ENCODE measurements at regions not wholly inside any gene's neighbourhood (a gene's known extent, or its start where the extent isn't known, plus 50 kb on each side); places are given as distances from the start of the nearest gene placed in this dataset.
"Not testable (repeated sequence)": the region's sequence is repeated elsewhere in the genome, so short reads cannot be mapped to it uniquely, and the experiment has no call there.

DNA sequence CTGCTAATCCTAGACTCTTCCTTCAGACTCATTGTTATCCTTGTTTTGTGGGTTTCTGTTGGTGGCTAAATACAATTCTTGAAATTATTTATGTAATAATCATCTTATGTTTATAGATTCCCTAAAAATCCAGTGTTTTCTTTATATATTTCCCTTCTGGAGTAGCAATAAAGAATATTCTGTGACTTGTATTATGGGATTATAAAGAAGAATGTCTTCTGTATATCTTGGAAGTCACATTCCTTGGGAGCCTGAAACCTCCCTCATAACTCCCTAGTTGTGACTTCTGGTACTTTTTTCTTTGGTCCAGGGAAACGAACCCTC, 356.1 kb downstream of the TMEM167A start:
- Histone ChIP-seq H3K4me3 (ENCODE audit: severe bottlenecking) (no peak overlapping the region), H3K36me3 (ENCODE audit: low read depth) (no peaks in the 10 kb centered on the region), H3K27ac (ENCODE audit: poor library complexity, severe bottlenecking) (no peak overlapping the region), H3K4me1 (ENCODE audit: insufficient read depth, poor library complexity, severe bottlenecking) (no peaks in the 10 kb centered on the region), H3K9me3 (ENCODE audit: severe bottlenecking) (no peaks in the 10 kb centered on the region), H3K27me3 (ENCODE audit: insufficient read depth, poor library complexity, severe bottlenecking) (no peaks in the 10 kb centered on the region)
- TF ChIP-seq, protein P1, sequence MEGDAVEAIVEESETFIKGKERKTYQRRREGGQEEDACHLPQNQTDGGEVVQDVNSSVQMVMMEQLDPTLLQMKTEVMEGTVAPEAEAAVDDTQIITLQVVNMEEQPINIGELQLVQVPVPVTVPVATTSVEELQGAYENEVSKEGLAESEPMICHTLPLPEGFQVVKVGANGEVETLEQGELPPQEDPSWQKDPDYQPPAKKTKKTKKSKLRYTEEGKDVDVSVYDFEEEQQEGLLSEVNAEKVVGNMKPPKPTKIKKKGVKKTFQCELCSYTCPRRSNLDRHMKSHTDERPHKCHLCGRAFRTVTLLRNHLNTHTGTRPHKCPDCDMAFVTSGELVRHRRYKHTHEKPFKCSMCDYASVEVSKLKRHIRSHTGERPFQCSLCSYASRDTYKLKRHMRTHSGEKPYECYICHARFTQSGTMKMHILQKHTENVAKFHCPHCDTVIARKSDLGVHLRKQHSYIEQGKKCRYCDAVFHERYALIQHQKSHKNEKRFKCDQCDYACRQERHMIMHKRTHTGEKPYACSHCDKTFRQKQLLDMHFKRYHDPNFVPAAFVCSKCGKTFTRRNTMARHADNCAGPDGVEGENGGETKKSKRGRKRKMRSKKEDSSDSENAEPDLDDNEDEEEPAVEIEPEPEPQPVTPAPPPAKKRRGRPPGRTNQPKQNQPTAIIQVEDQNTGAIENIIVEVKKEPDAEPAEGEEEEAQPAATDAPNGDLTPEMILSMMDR (IDR thresholded peaks at IDR 0.05; ENCODE audit: poor library complexity, severe bottlenecking), result no peak
- DNase-seq (ENCODE audit: low spot score) (no peak), ATAC-seq (ENCODE audit: low read depth) (no peak)

DNA sequence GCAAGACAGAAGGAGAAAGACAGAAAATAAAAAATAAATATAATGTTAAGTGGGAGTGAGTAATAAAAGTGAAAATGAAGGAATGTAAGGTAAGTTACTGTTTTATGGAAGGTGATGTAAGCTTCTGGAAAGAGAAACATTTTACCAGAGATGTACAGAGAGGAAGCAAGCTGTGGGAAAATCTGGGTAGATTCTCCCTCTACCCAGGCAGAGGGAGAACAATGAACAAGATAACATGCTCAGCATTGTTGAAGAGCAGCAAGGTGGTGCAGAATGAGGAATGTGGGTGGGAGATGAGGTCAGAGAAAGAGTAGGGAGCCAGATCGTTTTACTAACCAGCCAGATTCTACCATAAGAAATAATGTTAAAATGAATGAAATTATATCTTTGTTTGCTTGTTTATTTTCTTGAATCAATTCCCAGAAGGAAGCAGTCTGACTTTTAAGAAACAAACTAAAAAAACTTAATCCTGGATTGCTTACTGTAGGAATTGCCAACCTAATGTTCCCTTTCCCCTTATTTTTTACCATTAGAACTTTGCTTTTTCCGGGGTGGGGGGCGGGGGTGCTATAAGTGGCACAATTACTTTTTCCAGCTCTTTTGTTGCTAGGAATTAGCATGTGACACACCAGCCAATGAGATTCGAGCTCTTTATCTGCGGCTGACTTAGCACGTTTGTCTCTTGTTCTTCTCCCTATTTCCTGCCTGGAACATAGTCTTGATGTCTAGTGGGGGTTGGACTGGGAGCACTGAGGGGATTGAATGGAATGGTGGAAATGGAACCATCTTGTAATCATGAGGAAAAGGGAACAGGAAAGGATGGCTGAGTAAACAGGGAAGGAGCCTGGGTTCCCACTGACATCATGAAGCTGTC, 356.7 kb downstream of the TMEM167A start:
- ATAC-seq (ENCODE audit: low read depth), result no peak

DNA sequence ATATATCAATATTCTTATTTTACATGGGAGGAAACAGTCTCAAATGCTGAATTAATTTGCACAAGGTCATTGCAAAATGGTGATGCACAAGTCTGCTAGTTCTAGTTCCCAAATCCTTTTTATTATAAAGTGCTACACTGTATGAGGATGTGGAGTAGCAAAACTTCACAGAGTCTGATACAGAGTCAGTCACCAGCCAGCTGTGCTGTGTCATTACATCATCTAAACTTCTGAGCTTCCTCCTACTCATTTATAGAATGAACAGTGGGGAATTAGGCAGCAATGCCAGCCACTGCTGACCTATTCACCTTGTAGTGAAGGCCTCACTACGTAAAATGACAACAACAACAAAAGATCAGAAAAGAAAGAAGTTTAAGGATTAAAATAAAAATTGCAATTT, 357.8 kb downstream of the TMEM167A start:
- Histone ChIP-seq H3K4me3 (ENCODE audit: severe bottlenecking) (no peak overlapping the region), H3K36me3 (ENCODE audit: low read depth) (no peaks in the 10 kb centered on the region), H3K9me3 (ENCODE audit: severe bottlenecking) (no peaks in the 10 kb centered on the region), H3K27ac (ENCODE audit: poor library complexity, severe bottlenecking) (no peak overlapping the region), H3K27me3 (ENCODE audit: insufficient read depth, poor library complexity, severe bottlenecking) (no peaks in the 10 kb centered on the region), H3K4me1 (ENCODE audit: insufficient read depth, poor library complexity, severe bottlenecking) (no peaks in the 10 kb centered on the region)
- ATAC-seq (ENCODE audit: low read depth), result no peak
- TF ChIP-seq, protein P1 (IDR thresholded peaks at IDR 0.05; ENCODE audit: poor library complexity, severe bottlenecking), result no peak
- DNase-seq (ENCODE audit: low spot score), result no peak

More for the DNA sequence above, 356.7 kb downstream of the TMEM167A start:
- Histone ChIP-seq H3K27ac (ENCODE audit: poor library complexity, severe bottlenecking) (no peak overlapping the region), H3K4me3 (ENCODE audit: severe bottlenecking) (no peak overlapping the region), H3K4me1 (ENCODE audit: insufficient read depth, poor library complexity, severe bottlenecking) (no peaks in the 10 kb centered on the region), H3K27me3 (ENCODE audit: insufficient read depth, poor library complexity, severe bottlenecking) (no peaks in the 10 kb centered on the region), H3K36me3 (ENCODE audit: low read depth) (no peaks in the 10 kb centered on the region), H3K9me3 (ENCODE audit: severe bottlenecking) (no peaks in the 10 kb centered on the region)
- DNase-seq (ENCODE audit: low spot score), result no peak
- TF ChIP-seq, protein P1 (IDR thresholded peaks at IDR 0.05; ENCODE audit: poor library complexity, severe bottlenecking), result no peak

DNA sequence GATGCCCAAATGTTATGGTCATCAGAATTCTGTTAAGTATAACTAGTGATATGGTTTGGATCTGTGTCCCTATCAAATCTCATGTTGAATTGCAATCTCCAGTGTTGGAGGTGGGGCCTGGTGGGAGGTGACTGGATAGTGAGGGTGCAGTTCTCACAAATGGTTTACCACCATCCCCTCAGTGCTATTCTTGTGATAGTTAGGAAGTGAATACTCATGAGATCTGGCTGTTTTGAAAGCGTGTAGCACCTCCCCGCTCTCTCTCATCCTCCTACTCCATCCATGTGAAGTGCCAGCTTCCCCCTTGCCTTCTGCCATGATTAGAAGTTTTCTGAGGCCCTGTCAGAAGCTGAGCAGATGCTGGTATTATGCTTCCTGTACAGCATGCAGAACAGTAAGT, 359.5 kb downstream of the TMEM167A start:
- Histone ChIP-seq H3K36me3 (ENCODE audit: low read depth) (no peaks in the 10 kb centered on the region), H3K9me3 (ENCODE audit: severe bottlenecking) (no peaks in the 10 kb centered on the region), H3K27ac (ENCODE audit: poor library complexity, severe bottlenecking) (no peak overlapping the region), H3K4me3 (ENCODE audit: severe bottlenecking) (no peak overlapping the region), H3K27me3 (ENCODE audit: insufficient read depth, poor library complexity, severe bottlenecking) (no peaks in the 10 kb centered on the region), H3K4me1 (ENCODE audit: insufficient read depth, poor library complexity, severe bottlenecking) (no peaks in the 10 kb centered on the region)
- no peak for ATAC-seq (ENCODE audit: low read depth)
- TF ChIP-seq, protein P1 (IDR thresholded peaks at IDR 0.05; ENCODE audit: poor library complexity, severe bottlenecking), result no peak
- DNase-seq (ENCODE audit: low spot score), result no peak

DNA sequence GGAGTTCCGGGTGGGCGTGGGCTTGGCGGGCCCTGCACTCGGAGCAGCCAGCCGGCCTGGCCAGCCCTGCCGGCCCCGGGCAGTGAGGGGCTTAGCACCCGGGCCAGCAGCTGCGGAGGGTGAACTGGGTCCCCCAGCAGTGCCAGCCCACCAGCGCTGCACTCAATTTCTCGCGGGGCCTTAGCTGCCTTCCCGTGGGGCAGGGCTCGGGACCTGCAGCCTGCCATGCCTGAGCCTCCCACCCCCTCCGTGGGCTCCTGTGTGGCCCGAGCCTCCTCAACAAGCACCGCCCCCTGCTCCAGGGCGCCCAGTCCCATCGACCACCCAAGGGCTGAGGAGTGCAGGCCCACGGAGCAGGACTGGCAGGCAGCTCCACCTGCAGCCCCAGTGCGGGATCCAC, 362.5 kb downstream of the TMEM167A start:
- H3K4me1 ChIP-seq (ENCODE audit: insufficient read depth, poor library complexity, severe bottlenecking); H3K9me3 ChIP-seq (ENCODE audit: severe bottlenecking); ATAC-seq (ENCODE audit: low read depth); H3K27me3 ChIP-seq (ENCODE audit: insufficient read depth, poor library complexity, severe bottlenecking); H3K36me3 ChIP-seq (ENCODE audit: low read depth); H3K27ac ChIP-seq (ENCODE audit: poor library complexity, severe bottlenecking); DNase-seq (ENCODE audit: low spot score); H3K4me3 ChIP-seq (ENCODE audit: severe bottlenecking): not testable (repeated sequence)

Measured in RWPE2 (cell line).